ENCODE measurements at regions not wholly inside any gene's neighbourhood (a gene's known extent, or its start where the extent isn't known, plus 50 kb on each side); places are given as distances from the start of the nearest gene placed in this dataset.
A peak's percentile ranks its signal among the peaks of the same experiment; 100 is the strongest.

- Mint-ChIP-seq H3K9me3 (no peaks in the 10 kb centered on the region), H3K4me1 (ENCODE audit: low read depth) (no peaks in the 10 kb centered on the region), H3K36me3 (ENCODE audit: insufficient read depth in 2 of 2) (no peaks in the 10 kb centered on the region), H3K4me3 (no peak overlapping the region), H3K27me3 (ENCODE audit: low read depth) (no peaks in the 10 kb centered on the region), H3K27ac (no peak overlapping the region)
- DNase-seq (no peak), ATAC-seq (replicated peaks in 1 of 2) (no peak)
These were observed 485.1 kb downstream of the SEMA3D start for GRCh38 chr7:84701524-84702306.

- Mint-ChIP-seq H3K36me3 (ENCODE audit: insufficient read depth in 2 of 2) (no peaks in the 10 kb centered on the region), H3K9me3 (no peaks in the 10 kb centered on the region), H3K27me3 (ENCODE audit: low read depth) (no peaks in the 10 kb centered on the region), H3K4me3 (no peak overlapping the region), H3K27ac (no peak overlapping the region), H3K4me1 (ENCODE audit: low read depth) (no peaks in the 10 kb centered on the region)
- ATAC-seq (replicated peaks in 1 of 2) (no peak), DNase-seq (no peak)
These were observed 486.1 kb downstream of the SEMA3D start for GRCh38 chr7:84700563-84701370.

- H3K4me3 Mint-ChIP-seq: no peak overlapping the region
- no peak overlapping the region for H3K27ac Mint-ChIP-seq
- no peaks in the 10 kb centered on the region for H3K9me3 Mint-ChIP-seq
- no peaks in the 10 kb centered on the region for H3K4me1 Mint-ChIP-seq (ENCODE audit: low read depth)
- no peaks in the 10 kb centered on the region for H3K27me3 Mint-ChIP-seq (ENCODE audit: low read depth)
- ATAC-seq (replicated peaks in 1 of 2) (no peak), DNase-seq (no peak)
- no peaks in the 10 kb centered on the region for H3K36me3 Mint-ChIP-seq (ENCODE audit: insufficient read depth in 2 of 2)
These were observed 489.4 kb downstream of the SEMA3D start for GRCh38 chr7:84697506-84697905.

GRCh38 chr7:84693483-84693882 is 493.4 kb downstream of the SEMA3D start:
- DNase-seq (no peak), ATAC-seq (replicated peaks in 1 of 2) (no peak)
- Mint-ChIP-seq H3K4me1 (ENCODE audit: low read depth) (no peaks in the 10 kb centered on the region), H3K4me3 (no peak overlapping the region), H3K36me3 (ENCODE audit: insufficient read depth in 2 of 2) (no peaks in the 10 kb centered on the region), H3K9me3 (peaks cover 3 to 4% of the 10 kb centered on the region in 2 donors), H3K27ac (no peak overlapping the region), H3K27me3 (ENCODE audit: low read depth) (no peaks in the 10 kb centered on the region)

- H3K27me3 Mint-ChIP-seq (ENCODE audit: low read depth): no peaks in the 10 kb centered on the region
- no peaks in the 10 kb centered on the region for H3K4me1 Mint-ChIP-seq (ENCODE audit: low read depth)
- ATAC-seq (replicated peaks in 1 of 2) (no peak), DNase-seq (no peak)
- H3K9me3 Mint-ChIP-seq: peaks cover 3 to 4% of the 10 kb centered on the region in 2 donors
- no peaks in the 10 kb centered on the region for H3K36me3 Mint-ChIP-seq (ENCODE audit: insufficient read depth in 2 of 2)
- H3K4me3 Mint-ChIP-seq: no peak overlapping the region
- H3K27ac Mint-ChIP-seq: no peak overlapping the region
These were observed 494.1 kb upstream of the SEMA3A start for GRCh38 chr7:84688671-84689070.

- ATAC-seq (replicated peaks in 1 of 2) (no peak), DNase-seq (no peak)
- Mint-ChIP-seq H3K27me3 (ENCODE audit: low read depth) (no peaks in the 10 kb centered on the region), H3K27ac (no peak overlapping the region), H3K4me1 (ENCODE audit: low read depth) (no peaks in the 10 kb centered on the region), H3K9me3 (peaks cover 0 to 4% of the 10 kb centered on the region in 2 donors), H3K36me3 (ENCODE audit: insufficient read depth in 2 of 2) (no peaks in the 10 kb centered on the region), H3K4me3 (no peak overlapping the region)
These were observed 491.8 kb upstream of the SEMA3A start for GRCh38 chr7:84686373-84686772.

GRCh38 chr7:84684836-84685480 is 490.4 kb upstream of the SEMA3A start:
- Mint-ChIP-seq H3K4me1 (ENCODE audit: low read depth) (no peaks in the 10 kb centered on the region), H3K4me3 (no peak overlapping the region), H3K9me3 (no peaks in the 10 kb centered on the region), H3K27me3 (ENCODE audit: low read depth) (no peaks in the 10 kb centered on the region), H3K27ac (no peak overlapping the region), H3K36me3 (ENCODE audit: insufficient read depth in 2 of 2) (no peaks in the 10 kb centered on the region)
- ATAC-seq (replicated peaks in 1 of 2) (no peak), DNase-seq (no peak)

GRCh38 chr7:84682543-84682942 is 488.0 kb upstream of the SEMA3A start:
- DNase-seq: no peak
- Mint-ChIP-seq H3K4me1 (ENCODE audit: low read depth) (no peaks in the 10 kb centered on the region), H3K4me3 (no peak overlapping the region), H3K36me3 (ENCODE audit: insufficient read depth in 2 of 2) (no peaks in the 10 kb centered on the region), H3K27me3 (ENCODE audit: low read depth) (no peaks in the 10 kb centered on the region), H3K9me3 (no peaks in the 10 kb centered on the region), H3K27ac (no peak overlapping the region)
- ATAC-seq (replicated peaks in 1 of 2): no peak

- Mint-ChIP-seq H3K4me1 (ENCODE audit: low read depth) (no peaks in the 10 kb centered on the region), H3K27me3 (ENCODE audit: low read depth) (no peaks in the 10 kb centered on the region), H3K27ac (no peak overlapping the region), H3K36me3 (ENCODE audit: insufficient read depth in 2 of 2) (no peaks in the 10 kb centered on the region), H3K9me3 (no peaks in the 10 kb centered on the region), H3K4me3 (no peak overlapping the region)
- DNase-seq: no peak
- no peak for ATAC-seq (replicated peaks in 1 of 2)
These were observed 484.3 kb upstream of the SEMA3A start for GRCh38 chr7:84678841-84679240.

GRCh38 chr7:84677117-84677732 is 482.6 kb upstream of the SEMA3A start:
- ATAC-seq (replicated peaks in 1 of 2): no peak
- no peaks in the 10 kb centered on the region for H3K9me3 Mint-ChIP-seq
- no peak overlapping the region for H3K4me3 Mint-ChIP-seq
- no peaks in the 10 kb centered on the region for H3K4me1 Mint-ChIP-seq (ENCODE audit: low read depth)
- no peak overlapping the region for H3K27ac Mint-ChIP-seq
- no peaks in the 10 kb centered on the region for H3K36me3 Mint-ChIP-seq (ENCODE audit: insufficient read depth in 2 of 2)
- no peak for DNase-seq
- H3K27me3 Mint-ChIP-seq (ENCODE audit: low read depth): no peaks in the 10 kb centered on the region

- H3K27ac Mint-ChIP-seq: no peak overlapping the region
- no peaks in the 10 kb centered on the region for H3K36me3 Mint-ChIP-seq (ENCODE audit: insufficient read depth in 2 of 2)
- H3K4me3 Mint-ChIP-seq: no peak overlapping the region
- no peaks in the 10 kb centered on the region for H3K27me3 Mint-ChIP-seq (ENCODE audit: low read depth)
- DNase-seq (no peak), ATAC-seq (replicated peaks in 1 of 2) (no peak)
- H3K9me3 Mint-ChIP-seq: no peaks in the 10 kb centered on the region
- H3K4me1 Mint-ChIP-seq (ENCODE audit: low read depth): no peaks in the 10 kb centered on the region
These were observed 481.0 kb upstream of the SEMA3A start for GRCh38 chr7:84675633-84676034.

- no peaks in the 10 kb centered on the region for H3K4me1 Mint-ChIP-seq (ENCODE audit: low read depth)
- no peak for ATAC-seq (replicated peaks in 1 of 2)
- no peaks in the 10 kb centered on the region for H3K36me3 Mint-ChIP-seq (ENCODE audit: insufficient read depth in 2 of 2)
- peak overlapping the region; percentile 41 for H3K27ac Mint-ChIP-seq
- DNase-seq: no peak
- no peaks in the 10 kb centered on the region for H3K27me3 Mint-ChIP-seq (ENCODE audit: low read depth)
- no peaks in the 10 kb centered on the region for H3K9me3 Mint-ChIP-seq
- H3K4me3 Mint-ChIP-seq: no peak overlapping the region
These were observed 479.8 kb upstream of the SEMA3A start for GRCh38 chr7:84674236-84674913.
